Memory B cell (primary cell): ENCODE measurements at regions not wholly inside any gene's neighbourhood (a gene's known extent, or its start where the extent isn't known, plus 50 kb on each side); places are given as distances from the start of the nearest gene placed in this dataset.
"Not testable (repeated sequence)": the region's sequence is repeated elsewhere in the genome, so short reads cannot be mapped to it uniquely, and the experiment has no call there.

Experiments used
- ATAC-seq: fragments of 150-1000 bp; cut with Tn5 transposase; 2 replicates; pipeline ENCODE4 v1.10.0; 2021; ENCODE audit warnings: low read depth, mild to moderate bottlenecking, moderate library complexity
- DNase-seq, 2 donors: peaks; one replicate each; pipeline ENCODE4 v3.0.0; 2022; ENCODE audit warnings: low spot score in 2 of 2
- H3K27ac Mint-ChIP-seq: one replicate; pipeline ENCODE4 v1.8.0; 2022; ENCODE audit warnings: mild to moderate bottlenecking, moderate library complexity, mixed read lengths
- H3K27me3 Mint-ChIP-seq: one replicate; pipeline ENCODE4 v1.8.0; 2022; ENCODE audit warnings: mixed read lengths
- H3K36me3 Mint-ChIP-seq: one replicate; pipeline ENCODE4 v1.8.0; 2022; ENCODE audit warnings: mild to moderate bottlenecking, mixed read lengths
- H3K4me1 Mint-ChIP-seq: one replicate; pipeline ENCODE4 v1.8.0; 2022; ENCODE audit warnings: mixed read lengths
- H3K4me3 Mint-ChIP-seq: one replicate; pipeline ENCODE4 v1.8.0; 2022; ENCODE audit warnings: mild to moderate bottlenecking, moderate library complexity, mixed read lengths
- H3K9me3 Mint-ChIP-seq: one replicate; pipeline ENCODE4 v1.8.0; 2022; ENCODE audit warnings: mixed read lengths

DNA sequence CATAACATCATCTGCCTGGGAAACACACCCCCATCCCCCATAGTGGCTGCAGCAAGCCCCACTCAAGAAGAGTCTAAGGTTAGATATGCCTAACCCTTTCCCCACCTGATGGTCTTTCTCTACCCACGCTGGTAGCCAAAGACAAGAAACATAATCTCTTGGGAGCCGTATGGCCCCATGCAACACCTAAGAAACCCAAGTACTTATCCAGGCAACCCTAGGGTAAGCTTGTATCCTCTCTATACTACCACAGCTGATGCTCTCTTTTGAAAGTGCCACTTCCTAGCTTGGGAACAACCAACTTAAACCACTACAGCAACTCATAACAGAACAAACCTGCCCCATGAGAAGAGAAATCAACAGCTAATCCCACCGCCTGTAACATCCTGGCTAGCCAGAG, 161.1 kb downstream of the MSN start:
- H3K27me3 Mint-ChIP-seq = no peaks in the 10 kb centered on the region
- no peak overlapping the region for H3K27ac Mint-ChIP-seq
- H3K9me3 Mint-ChIP-seq = no peaks in the 10 kb centered on the region
- no peaks in the 10 kb centered on the region for H3K4me1 Mint-ChIP-seq
- ATAC-seq (no peak), DNase-seq (no peak)
- no peak overlapping the region for H3K4me3 Mint-ChIP-seq
- H3K36me3 Mint-ChIP-seq = peaks cover 2% of the 10 kb centered on the region

DNA sequence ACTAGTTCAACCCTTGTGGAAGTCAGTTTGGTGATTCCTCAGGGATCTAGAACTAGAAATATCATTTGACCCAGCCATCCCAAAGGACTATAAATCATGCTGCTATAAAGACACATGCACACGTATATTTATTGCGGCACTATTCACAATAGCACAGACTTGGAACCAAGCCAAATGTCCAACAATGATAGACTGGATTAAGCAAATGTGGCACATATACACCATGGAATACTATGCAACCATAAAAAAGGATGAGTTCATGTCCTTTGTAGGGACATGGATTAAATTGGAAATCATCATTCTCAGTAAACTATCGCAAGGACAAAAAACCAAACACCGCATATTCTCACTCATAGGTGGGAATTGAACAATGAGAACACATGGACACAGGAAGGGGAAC, 157.8 kb downstream of the MSN start:
- DNase-seq, H3K36me3 Mint-ChIP-seq, ATAC-seq, H3K9me3 Mint-ChIP-seq, H3K27ac Mint-ChIP-seq, H3K4me3 Mint-ChIP-seq, H3K27me3 Mint-ChIP-seq, H3K4me1 Mint-ChIP-seq: not testable (repeated sequence)

DNA sequence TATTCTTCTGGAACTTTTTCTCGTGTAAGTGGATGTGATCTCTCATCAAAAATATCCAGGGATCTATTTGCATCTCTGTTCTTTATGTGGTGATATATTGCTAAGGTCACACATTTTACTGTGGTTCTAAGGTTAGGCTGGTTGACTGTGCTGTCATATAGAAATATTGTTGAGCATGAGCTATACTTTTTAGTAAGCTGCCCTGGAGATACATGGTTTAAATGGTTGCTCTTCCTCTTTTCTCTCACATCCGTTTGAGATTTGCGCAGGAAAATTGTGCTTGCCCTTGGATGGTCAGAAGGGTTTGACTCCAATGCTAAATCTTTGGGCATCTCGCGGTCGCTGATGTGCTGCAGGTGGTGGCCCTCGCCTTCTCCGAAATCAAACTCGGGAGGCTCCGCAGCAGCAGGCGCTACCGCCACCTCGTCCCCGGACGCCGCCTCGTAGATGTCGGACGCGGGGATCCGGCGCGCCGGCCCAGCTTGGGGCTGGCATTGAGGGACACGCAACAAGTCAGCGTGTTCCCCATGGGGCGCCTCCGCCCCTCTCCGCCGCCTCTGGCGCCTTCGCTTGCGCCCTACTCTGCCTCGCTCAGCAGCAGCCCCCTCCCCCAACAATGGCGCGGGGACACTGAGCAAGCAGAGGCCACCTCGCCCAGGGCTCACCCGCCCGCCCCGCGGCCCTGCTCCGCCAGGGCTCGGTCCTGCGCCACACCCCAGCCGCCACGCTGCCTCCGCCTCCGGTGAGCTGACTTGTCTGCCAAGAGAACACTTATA, 154.5 kb downstream of the MSN start:
- ATAC-seq = peak; percentile 74
- H3K9me3 Mint-ChIP-seq = peaks cover 2% of the 10 kb centered on the region
- H3K36me3 Mint-ChIP-seq = peaks cover 2% of the 10 kb centered on the region
- peak; percentile 2 to 13 for DNase-seq
- H3K4me3 Mint-ChIP-seq = peak overlapping the region; percentile 84
- peaks cover 12% of the 10 kb centered on the region for H3K4me1 Mint-ChIP-seq
- peak overlapping the region; percentile 41 for H3K27ac Mint-ChIP-seq
- H3K27me3 Mint-ChIP-seq = no peaks in the 10 kb centered on the region

DNA sequence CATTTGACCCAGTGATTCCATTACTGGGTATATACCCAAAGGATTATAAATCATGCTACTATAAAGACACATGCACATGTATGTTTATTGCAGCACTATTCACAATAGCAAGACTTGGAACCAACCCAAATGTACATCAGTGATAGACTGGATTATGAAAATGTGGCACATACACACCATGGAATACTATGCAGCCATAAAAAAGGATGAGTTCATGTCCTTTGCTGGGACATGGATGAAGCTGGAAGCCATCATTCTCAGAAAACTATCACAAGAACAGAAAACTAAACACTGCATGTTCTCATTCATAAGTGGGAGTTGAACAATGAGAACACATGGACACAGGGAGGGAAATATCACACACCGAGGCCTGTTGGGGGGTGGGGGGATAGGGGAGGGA, 152.5 kb downstream of the MSN start:
- not testable (repeated sequence) for H3K4me3 Mint-ChIP-seq, DNase-seq, H3K27me3 Mint-ChIP-seq, H3K9me3 Mint-ChIP-seq, ATAC-seq, H3K27ac Mint-ChIP-seq, H3K36me3 Mint-ChIP-seq
- peaks cover 12% of the 10 kb centered on the region for H3K4me1 Mint-ChIP-seq

DNA sequence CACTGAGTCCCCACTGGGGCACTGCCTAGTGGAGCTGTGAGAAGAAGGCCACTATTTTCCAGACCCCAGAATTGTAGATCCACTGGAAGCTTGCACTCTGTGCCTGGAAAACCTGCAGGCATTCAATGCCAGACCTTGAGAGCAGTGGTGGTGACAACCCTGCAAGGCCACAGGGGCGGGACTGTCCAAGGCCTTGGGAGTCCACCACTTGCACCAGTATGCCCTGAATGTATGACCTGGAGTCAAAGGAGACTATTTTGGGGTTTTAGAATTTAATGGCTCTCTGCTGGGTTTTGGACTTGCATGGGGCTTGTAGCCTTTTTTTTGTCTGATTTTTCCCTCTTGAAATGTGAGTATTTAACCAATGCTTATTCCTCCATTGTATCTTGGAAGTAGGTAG, 145.8 kb downstream of the MSN start:
- no peaks in the 10 kb centered on the region for H3K27me3 Mint-ChIP-seq
- H3K36me3 Mint-ChIP-seq = peaks cover 3% of the 10 kb centered on the region
- H3K4me3 Mint-ChIP-seq = no peak overlapping the region
- ATAC-seq (no peak), DNase-seq (no peak)
- H3K4me1 Mint-ChIP-seq = peaks cover 5% of the 10 kb centered on the region
- H3K9me3 Mint-ChIP-seq = peaks cover 6% of the 10 kb centered on the region
- H3K27ac Mint-ChIP-seq = no peak overlapping the region

DNA sequence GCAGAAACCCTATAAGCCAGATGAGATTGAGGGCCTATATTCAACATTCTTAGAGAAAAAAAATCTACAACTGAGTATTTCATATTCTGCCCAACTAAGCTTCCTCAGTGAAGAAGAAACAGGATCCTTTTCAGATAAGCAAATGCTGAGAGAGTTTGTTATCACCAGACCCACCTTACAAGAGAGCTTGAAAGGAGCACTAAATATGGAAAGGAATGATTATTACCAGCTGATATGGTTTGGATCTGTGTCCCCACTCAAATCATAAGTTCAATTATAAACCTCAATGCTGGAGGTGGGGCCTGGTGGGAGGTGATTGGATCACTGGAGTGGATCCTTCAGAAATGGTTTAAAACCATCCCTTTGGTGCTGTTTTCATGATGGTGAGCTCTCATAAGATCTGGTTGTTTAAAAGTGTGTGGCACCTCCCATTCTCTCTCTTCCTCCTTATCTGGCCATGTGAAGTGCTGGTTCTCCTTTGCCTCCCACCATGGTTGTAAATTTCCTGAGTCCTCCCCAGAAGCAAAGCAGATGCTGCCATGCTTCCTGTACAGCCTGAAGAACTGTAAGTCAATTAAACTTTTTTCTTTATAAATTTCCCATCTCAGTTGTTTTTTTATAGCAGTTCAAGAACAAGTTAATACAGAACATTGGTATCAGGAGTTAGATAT, 144.2 kb downstream of the MSN start:
- Mint-ChIP-seq H3K36me3 (peaks cover 3% of the 10 kb centered on the region), H3K9me3 (peaks cover 6% of the 10 kb centered on the region), H3K27me3 (no peaks in the 10 kb centered on the region), H3K4me3 (no peak overlapping the region), H3K4me1 (no peaks in the 10 kb centered on the region), H3K27ac (no peak overlapping the region)
- ATAC-seq (no peak), DNase-seq (no peak)
